CD8-positive, alpha-beta memory T cell (primary cell): ENCODE measurements at regions not wholly inside any gene's neighbourhood (a gene's known extent, or its start where the extent isn't known, plus 50 kb on each side); places are given as distances from the start of the nearest gene placed in this dataset.

Experiments
- CTCF ChIA-PET: fragments of 350-600 bp; sonication (Branson Sonifier 250); formaldehyde crosslinking; loops from one replicate; lab custom pipeline; 2021; ENCODE audit warnings: antibody characterized with exemption; lab: Charles Lee
- POLR2A ChIA-PET: fragments of 350-600 bp; sonication (Branson Sonifier 250); formaldehyde crosslinking; loops from one replicate; lab custom pipeline; 2021; ENCODE audit warnings: antibody characterized with exemption; lab: Charles Lee
- DNase-seq, 5 donors: peaks; one replicate each; pipeline versions ENCODE4 v3.0.0 to v3.0.0-alpha.2; 2020 to 2022; ENCODE audit warnings: mixed read lengths in 1 of 5
- H3K27ac ChIP-seq: one replicate; pipeline ENCODE4 v1.7.0; 2013; ENCODE audit warnings: low read depth, mild to moderate bottlenecking, low read length, moderate library complexity
- H3K27me3 ChIP-seq: 2 replicates; pipeline ENCODE4 v1.7.0; 2013; ENCODE audit warnings: low read length, mild to moderate bottlenecking; ENCODE audit not compliant: insufficient read depth, poor library complexity, severe bottlenecking
- H3K36me3 ChIP-seq: 2 replicates; pipeline ENCODE4 v1.7.0; 2013; ENCODE audit warnings: mild to moderate bottlenecking, low read length, moderate library complexity; ENCODE audit not compliant: insufficient read depth
- H3K4me1 ChIP-seq: 2 replicates; pipeline ENCODE4 v1.7.0; 2013; ENCODE audit warnings: mild to moderate bottlenecking, low read length, moderate library complexity; ENCODE audit not compliant: insufficient read depth
- H3K4me3 ChIP-seq: 2 replicates; pipeline ENCODE4 v1.7.0; 2013; ENCODE audit warnings: mild to moderate bottlenecking, low read length
- H3K9me3 ChIP-seq: 2 replicates; pipeline ENCODE4 v1.7.0; 2013; ENCODE audit warnings: mild to moderate bottlenecking, low read length
- H3K27ac Mint-ChIP-seq, 8 donors: one replicate each; pipeline ENCODE4 v1.8.0; 2020 to 2021; ENCODE audit warnings: mixed read lengths in 8 of 8, mild to moderate bottlenecking in 6 of 8, inconsistent platforms in 3 of 8, moderate library complexity in 3 of 8
- H3K27me3 Mint-ChIP-seq, 2 donors: one replicate each; pipeline ENCODE4 v1.8.0; 2020 to 2021; ENCODE audit warnings: mixed read lengths in 2 of 2, mild to moderate bottlenecking in 1 of 2, moderate library complexity in 1 of 2
- H3K36me3 Mint-ChIP-seq, 3 donors: one replicate each; pipeline ENCODE4 v1.8.0; 2020 to 2021; ENCODE audit warnings: mixed read lengths in 3 of 3, inconsistent platforms in 1 of 3, mild to moderate bottlenecking in 1 of 3
- H3K4me1 Mint-ChIP-seq, 3 donors: one replicate each; pipeline ENCODE4 v1.8.0; 2020 to 2021; ENCODE audit warnings: mixed read lengths in 3 of 3, inconsistent platforms in 1 of 3, mild to moderate bottlenecking in 1 of 3
- H3K4me3 Mint-ChIP-seq, 7 donors: one replicate each; pipeline ENCODE4 v1.8.0; 2020 to 2021; ENCODE audit warnings: mixed read lengths in 7 of 7, mild to moderate bottlenecking in 6 of 7, moderate library complexity in 4 of 7, inconsistent platforms in 2 of 7
- H3K9me3 Mint-ChIP-seq, 5 donors: one replicate each; pipeline ENCODE4 v1.8.0; 2020 to 2022; ENCODE audit warnings: mixed read lengths in 5 of 5, mild to moderate bottlenecking in 3 of 5, moderate library complexity in 2 of 5, inconsistent platforms in 1 of 5

- Mint-ChIP-seq H3K27me3 (peaks cover 0 to 10% of the 10 kb centered on the region in 2 donors), H3K9me3 (peaks cover 7 to 24% (median 10%) of the 10 kb centered on the region in 5 donors), H3K4me1 (peaks cover 17 to 33% (median 28%) of the 10 kb centered on the region in 3 donors), H3K27ac (peak overlapping the region in 1 of 8 donors; percentile 99), H3K36me3 (peaks cover 4 to 10% (median 9%) of the 10 kb centered on the region in 3 donors), H3K4me3 (peak overlapping the region in 1 of 7 donors; percentile 69)
- ChIA-PET POLR2A (no interaction called here), CTCF (no interaction called here)
- Histone ChIP-seq H3K4me1 (peaks cover 12% of the 10 kb centered on the region), H3K27me3 (no peaks in the 10 kb centered on the region), H3K9me3 (no peaks in the 10 kb centered on the region), H3K27ac (no peak overlapping the region), H3K4me3 (no peak overlapping the region), H3K36me3 (no peaks in the 10 kb centered on the region)
- no peak for DNase-seq
These were observed 83.6 kb downstream of the ANXA2R start for GRCh38 chr5:42956551-42956950.

- H3K36me3 Mint-ChIP-seq = peaks cover 4 to 24% (median 10%) of the 10 kb centered on the region in 3 donors
- Histone ChIP-seq H3K4me1 (peaks cover 27% of the 10 kb centered on the region), H3K36me3 (no peaks in the 10 kb centered on the region), H3K9me3 (no peaks in the 10 kb centered on the region), H3K27ac (no peak overlapping the region), H3K4me3 (no peak overlapping the region), H3K27me3 (no peaks in the 10 kb centered on the region)
- peak overlapping the region in 7 of 8 donors; percentile 40 to 100 (median 99) for H3K27ac Mint-ChIP-seq
- H3K4me1 Mint-ChIP-seq = peaks cover 26 to 45% (median 39%) of the 10 kb centered on the region in 3 donors
- ChIA-PET POLR2A (interaction anchor here (0.6 to 7.7 kb wide), 7 partner anchors 14 to 87 kb away, joined by 3 to 274 read pairs (median 57); partner anchors contain the start of gene ANXA2R), CTCF (interaction anchor here (1.5 to 9.1 kb wide), 5 partner anchors 37 to 88 kb away, joined by 4 to 113 read pairs (median 37); no protein-coding TSS in a partner anchor)
- H3K9me3 Mint-ChIP-seq = peaks cover 7 to 27% (median 10%) of the 10 kb centered on the region in 5 donors
- H3K4me3 Mint-ChIP-seq = peak overlapping the region; percentile 79 to 97 (median 95)
- peaks cover 0 to 15% of the 10 kb centered on the region in 2 donors for H3K27me3 Mint-ChIP-seq
- no peak for DNase-seq
These were observed 87.1 kb downstream of the ANXA2R start for GRCh38 chr5:42953041-42953440.

GRCh38 chr5:42952578-42952974 is 87.5 kb downstream of the ANXA2R start:
- peaks cover 4 to 24% (median 10%) of the 10 kb centered on the region in 3 donors for H3K36me3 Mint-ChIP-seq
- peak overlapping the region; percentile 97 for H3K4me3 ChIP-seq
- peaks cover 29 to 49% (median 39%) of the 10 kb centered on the region in 3 donors for H3K4me1 Mint-ChIP-seq
- H3K9me3 ChIP-seq = no peaks in the 10 kb centered on the region
- H3K4me1 ChIP-seq = peaks cover 27% of the 10 kb centered on the region
- peak overlapping the region; percentile 91 to 98 (median 95) for H3K4me3 Mint-ChIP-seq
- CTCF ChIA-PET = interaction anchor here (1.5 to 9.1 kb wide), 5 partner anchors 38 to 89 kb away, joined by 4 to 113 read pairs (median 37); no protein-coding TSS in a partner anchor
- H3K36me3 ChIP-seq = no peaks in the 10 kb centered on the region
- no peaks in the 10 kb centered on the region for H3K27me3 ChIP-seq
- peaks cover 0 to 15% of the 10 kb centered on the region in 2 donors for H3K27me3 Mint-ChIP-seq
- H3K9me3 Mint-ChIP-seq = peaks cover 7 to 27% (median 10%) of the 10 kb centered on the region in 5 donors
- H3K27ac Mint-ChIP-seq = peak overlapping the region; percentile 97 to 100 (median 100)
- POLR2A ChIA-PET = interaction anchor here (0.9 to 7.7 kb wide), 7 partner anchors 14 to 112 kb away, joined by 3 to 274 read pairs (median 57); partner anchors contain the start of gene ANXA2R
- peak overlapping the region; percentile 98 for H3K27ac ChIP-seq
- no peak for DNase-seq

GRCh38 chr5:42951293-42951840 is 88.8 kb downstream of the ANXA2R start:
- Histone ChIP-seq H3K27ac (peak overlapping the region; percentile 98), H3K4me3 (peak overlapping the region; percentile 97), H3K27me3 (no peaks in the 10 kb centered on the region), H3K4me1 (peaks cover 27% of the 10 kb centered on the region), H3K36me3 (no peaks in the 10 kb centered on the region), H3K9me3 (no peaks in the 10 kb centered on the region)
- peak; percentile 67 to 91 (median 90) for DNase-seq
- ChIA-PET CTCF (interaction anchor here (0.9 to 9.1 kb wide), 7 partner anchors 39 to 169 kb away, joined by 3 to 113 read pairs (median 35); partner anchors contain the start of genes ANXA2R and ZNF131), POLR2A (interaction anchor here (0.5 to 7.7 kb wide), 11 partner anchors 39 to 1142 kb away, joined by 3 to 274 read pairs (median 10); partner anchors contain the start of genes ANXA2R, TMEM267 and ZNF131)
- Mint-ChIP-seq H3K9me3 (peaks cover 7 to 27% (median 10%) of the 10 kb centered on the region in 5 donors), H3K27ac (peak overlapping the region; percentile 97 to 100 (median 100)), H3K36me3 (peaks cover 4 to 24% (median 10%) of the 10 kb centered on the region in 3 donors), H3K4me3 (peak overlapping the region; percentile 91 to 98 (median 95)), H3K27me3 (peaks cover 0 to 15% of the 10 kb centered on the region in 2 donors), H3K4me1 (peaks cover 29 to 50% (median 39%) of the 10 kb centered on the region in 3 donors)

GRCh38 chr5:42950456-42951292 is 89.4 kb downstream of the ANXA2R start:
- ChIA-PET CTCF (interaction anchor here (0.8 to 9.1 kb wide), 19 partner anchors 11 to 171 kb away, joined by 3 to 113 read pairs (median 9); partner anchors contain the start of gene ANXA2R), POLR2A (interaction anchor here (0.6 to 7.7 kb wide), 17 partner anchors 27 to 1047 kb away, joined by 3 to 274 read pairs (median 10); partner anchors contain the start of genes ANXA2R, RIMOC1, TMEM267 and ZNF131)
- peaks cover 27% of the 10 kb centered on the region for H3K4me1 ChIP-seq
- H3K4me3 Mint-ChIP-seq = peak overlapping the region; percentile 91 to 98 (median 95)
- peak overlapping the region; percentile 97 for H3K4me3 ChIP-seq
- H3K36me3 Mint-ChIP-seq = peaks cover 4 to 24% (median 10%) of the 10 kb centered on the region in 3 donors
- peak; percentile 43 to 81 (median 61) for DNase-seq
- no peaks in the 10 kb centered on the region for H3K9me3 ChIP-seq
- H3K36me3 ChIP-seq = no peaks in the 10 kb centered on the region
- H3K27me3 ChIP-seq = no peaks in the 10 kb centered on the region
- H3K9me3 Mint-ChIP-seq = peaks cover 7 to 27% (median 9%) of the 10 kb centered on the region in 5 donors
- peaks cover 0 to 16% of the 10 kb centered on the region in 2 donors for H3K27me3 Mint-ChIP-seq
- H3K27ac ChIP-seq = peak overlapping the region; percentile 98
- peaks cover 29 to 50% (median 39%) of the 10 kb centered on the region in 3 donors for H3K4me1 Mint-ChIP-seq
- H3K27ac Mint-ChIP-seq = peak overlapping the region; percentile 99 to 100 (median 100)

- H3K27ac Mint-ChIP-seq = peak overlapping the region; percentile 99 to 100 (median 100)
These were observed 90.0 kb downstream of the ANXA2R start for GRCh38 chr5:42950116-42950455.

More at GRCh38 chr5:42950116-42950455, 90.0 kb downstream of the ANXA2R start:
- ChIA-PET CTCF (interaction anchor here (0.8 to 9.1 kb wide), 20 partner anchors 11 to 447 kb away, joined by 3 to 113 read pairs (median 7); partner anchors contain the start of gene ANXA2R), POLR2A (interaction anchor here (0.6 to 7.7 kb wide), 18 partner anchors 27 to 1046 kb away, joined by 3 to 274 read pairs (median 10); partner anchors contain the start of genes ANXA2R, RIMOC1, TMEM267 and ZNF131)
- Mint-ChIP-seq H3K27me3 (peaks cover 0 to 17% of the 10 kb centered on the region in 2 donors), H3K4me1 (peaks cover 29 to 50% (median 39%) of the 10 kb centered on the region in 3 donors), H3K4me3 (peak overlapping the region; percentile 91 to 98 (median 95)), H3K9me3 (peaks cover 4 to 22% (median 9%) of the 10 kb centered on the region in 5 donors), H3K36me3 (peaks cover 2 to 24% (median 10%) of the 10 kb centered on the region in 3 donors)
- no peak for DNase-seq
- Histone ChIP-seq H3K27me3 (no peaks in the 10 kb centered on the region), H3K4me3 (peak overlapping the region; percentile 97), H3K4me1 (peaks cover 27% of the 10 kb centered on the region), H3K27ac (peak overlapping the region; percentile 98), H3K36me3 (no peaks in the 10 kb centered on the region), H3K9me3 (no peaks in the 10 kb centered on the region)
